ENCODE measurements at regions not wholly inside any gene's neighbourhood (a gene's known extent, or its start where the extent isn't known, plus 50 kb on each side); places are given as distances from the start of the nearest gene placed in this dataset.

GRCh38 chr4:120348948-120349347 is 282.3 kb upstream of the MAD2L1 start:
- TF ChIP-seq POLR2A (IDR thresholded peaks at IDR 0.05; ENCODE audit: low read length) (no peak), GATA1 (IDR thresholded peaks at IDR 0.05; ENCODE audit: low read depth, low read length) (no peak)
